Astrocyte of the cerebellum (primary cell): ENCODE measurements at regions not wholly inside any gene's neighbourhood (a gene's known extent, or its start where the extent isn't known, plus 50 kb on each side); places are given as distances from the start of the nearest gene placed in this dataset.

Experiments
- DNase-seq: peaks from one replicate; pipeline ENCODE4 v3.0.0-alpha.2; 2011; ENCODE audit warnings: low read depth
- H3K4me3 ChIP-seq: 2 replicates; pipeline ENCODE4 v1.5.1; 2011; ENCODE audit warnings: mild to moderate bottlenecking, low read depth, low read length, moderate library complexity
- in situ Hi-C: cut with HindIII; loops from 2 replicates; pipeline ENCODE4 v1.10.0; 2017; ENCODE audit warnings: low sequenced_read_pairs
- TF ChIP-seq, protein P1 (sequence below): IDR thresholded peaks from 2 replicates; pipeline ENCODE4 v1.5.1; 2012; ENCODE audit warnings: low read length, low read depth, moderate library complexity, mild to moderate bottlenecking; ENCODE audit errors: missing control alignments

GRCh38 chr6:66478705-66479104 lies 771.7 kb upstream of the EYS start:
- TF ChIP-seq, protein P1, sequence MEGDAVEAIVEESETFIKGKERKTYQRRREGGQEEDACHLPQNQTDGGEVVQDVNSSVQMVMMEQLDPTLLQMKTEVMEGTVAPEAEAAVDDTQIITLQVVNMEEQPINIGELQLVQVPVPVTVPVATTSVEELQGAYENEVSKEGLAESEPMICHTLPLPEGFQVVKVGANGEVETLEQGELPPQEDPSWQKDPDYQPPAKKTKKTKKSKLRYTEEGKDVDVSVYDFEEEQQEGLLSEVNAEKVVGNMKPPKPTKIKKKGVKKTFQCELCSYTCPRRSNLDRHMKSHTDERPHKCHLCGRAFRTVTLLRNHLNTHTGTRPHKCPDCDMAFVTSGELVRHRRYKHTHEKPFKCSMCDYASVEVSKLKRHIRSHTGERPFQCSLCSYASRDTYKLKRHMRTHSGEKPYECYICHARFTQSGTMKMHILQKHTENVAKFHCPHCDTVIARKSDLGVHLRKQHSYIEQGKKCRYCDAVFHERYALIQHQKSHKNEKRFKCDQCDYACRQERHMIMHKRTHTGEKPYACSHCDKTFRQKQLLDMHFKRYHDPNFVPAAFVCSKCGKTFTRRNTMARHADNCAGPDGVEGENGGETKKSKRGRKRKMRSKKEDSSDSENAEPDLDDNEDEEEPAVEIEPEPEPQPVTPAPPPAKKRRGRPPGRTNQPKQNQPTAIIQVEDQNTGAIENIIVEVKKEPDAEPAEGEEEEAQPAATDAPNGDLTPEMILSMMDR: no peak
- no peak overlapping the region for H3K4me3 ChIP-seq
- no peak for DNase-seq
- in situ Hi-C loops: no loop called here

GRCh38 chr6:66435321-66435720 lies 728.3 kb upstream of the EYS start:
- no peak overlapping the region for H3K4me3 ChIP-seq
- no peak for DNase-seq
- in situ Hi-C loops: no loop called here
- TF ChIP-seq, protein P1: no peak

GRCh38 chr6:66429210-66429609 lies 722.2 kb upstream of the EYS start:
- no peak for DNase-seq
- in situ Hi-C loops: no loop called here
- TF ChIP-seq, protein P1: no peak
- no peak overlapping the region for H3K4me3 ChIP-seq

GRCh38 chr6:66423047-66423446 lies 716.0 kb upstream of the EYS start:
- no peak overlapping the region for H3K4me3 ChIP-seq
- TF ChIP-seq, protein P1: no peak
- in situ Hi-C loops: no loop called here
- no peak for DNase-seq

DNA sequence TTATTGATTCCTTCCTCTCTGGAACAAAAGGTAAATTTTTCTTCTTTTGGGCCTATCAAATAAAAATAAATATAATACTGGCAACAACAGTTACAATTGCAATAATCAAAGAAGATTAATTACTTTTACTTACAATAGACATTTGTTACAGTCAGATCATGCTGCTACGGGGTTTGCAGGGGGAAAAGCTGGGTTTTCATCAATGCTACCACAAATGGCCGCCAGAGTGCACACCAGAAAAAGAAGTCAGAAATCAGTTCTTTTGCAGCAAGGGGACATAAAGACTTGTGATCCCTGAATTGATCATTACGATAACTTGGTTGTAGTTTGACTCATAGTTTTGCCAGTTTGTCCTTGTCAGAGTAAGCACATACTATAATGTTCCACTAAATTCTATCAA lies 714.5 kb upstream of the EYS start:
- in situ Hi-C loops: no loop called here
- TF ChIP-seq, protein P1: peak; percentile 57
- DNase-seq: no peak
- H3K4me3 ChIP-seq: no peak overlapping the region

GRCh38 chr6:66418906-66419305 lies 711.9 kb upstream of the EYS start:
- no peak overlapping the region for H3K4me3 ChIP-seq
- DNase-seq: no peak
- TF ChIP-seq, protein P1: no peak
- in situ Hi-C loops: no loop called here

- in situ Hi-C loops: no loop called here
- H3K4me3 ChIP-seq: no peak overlapping the region
- no peak for DNase-seq
- TF ChIP-seq, protein P1: no peak
Observed at GRCh38 chr6:66403966-66404365, 696.9 kb upstream of the EYS start.
